ENCODE measurements at regions not wholly inside any gene's neighbourhood (a gene's known extent, or its start where the extent isn't known, plus 50 kb on each side); places are given as distances from the start of the nearest gene placed in this dataset.

GRCh38 chr4:125948021-125948420, 633.3 kb downstream of the FAT4 start:
- TF ChIP-seq CTCF (IDR thresholded peaks at IDR 0.05) (no peak), ZFX (IDR thresholded peaks at IDR 0.05; ENCODE audit: borderline replicate concordance) (no peak)
- H3K27ac ChIP-seq: no peak overlapping the region

- no peak overlapping the region for H3K27ac ChIP-seq
- TF ChIP-seq ZFX (IDR thresholded peaks at IDR 0.05; ENCODE audit: borderline replicate concordance): no peak
Observed at GRCh38 chr4:125951261-125951887, 636.6 kb downstream of the FAT4 start.

GRCh38 chr4:125952631-125953030, 637.9 kb downstream of the FAT4 start:
- no peak overlapping the region for H3K27ac ChIP-seq
- TF ChIP-seq ZFX (IDR thresholded peaks at IDR 0.05; ENCODE audit: borderline replicate concordance): no peak
- TF ChIP-seq CTCF (IDR thresholded peaks at IDR 0.05): no peak

- H3K27ac ChIP-seq: no peak overlapping the region
- TF ChIP-seq CTCF (IDR thresholded peaks at IDR 0.05) (no peak), ZFX (IDR thresholded peaks at IDR 0.05; ENCODE audit: borderline replicate concordance) (no peak)
Observed at GRCh38 chr4:125956276-125956675, 641.5 kb downstream of the FAT4 start.

GRCh38 chr4:125958519-125958918, 643.8 kb downstream of the FAT4 start:
- TF ChIP-seq CTCF (IDR thresholded peaks at IDR 0.05) (no peak), ZFX (IDR thresholded peaks at IDR 0.05; ENCODE audit: borderline replicate concordance) (no peak)

GRCh38 chr4:125961626-125962025, 646.9 kb downstream of the FAT4 start:
- TF ChIP-seq CTCF (IDR thresholded peaks at IDR 0.05): no peak
- no peak for TF ChIP-seq ZFX (IDR thresholded peaks at IDR 0.05; ENCODE audit: borderline replicate concordance)
- H3K27ac ChIP-seq: no peak overlapping the region

More at GRCh38 chr4:125958519-125958918, 643.8 kb downstream of the FAT4 start:
- H3K27ac ChIP-seq: no peak overlapping the region

- H3K27ac ChIP-seq: no peak overlapping the region
- no peak for TF ChIP-seq ZFX (IDR thresholded peaks at IDR 0.05; ENCODE audit: borderline replicate concordance)
- no peak for TF ChIP-seq CTCF (IDR thresholded peaks at IDR 0.05)
Observed at GRCh38 chr4:125975861-125976397, 661.2 kb downstream of the FAT4 start.

- TF ChIP-seq CTCF (IDR thresholded peaks at IDR 0.05): no peak
- no peak for TF ChIP-seq ZFX (IDR thresholded peaks at IDR 0.05; ENCODE audit: borderline replicate concordance)
- H3K27ac ChIP-seq: no peak overlapping the region
Observed at GRCh38 chr4:125979950-125980349, 665.2 kb downstream of the FAT4 start.

Data from 22Rv1 (cell line).